Erythroblast (primary cell): ENCODE measurements at regions not wholly inside any gene's neighbourhood (a gene's known extent, or its start where the extent isn't known, plus 50 kb on each side); places are given as distances from the start of the nearest gene placed in this dataset.

Experiments
- GATA1 ChIP-seq: IDR thresholded peaks from 2 replicates; pipeline ENCODE4 v1.6.1; 2011; ENCODE audit warnings: low read depth, mild to moderate bottlenecking, control low read depth, low read length, moderate library complexity
- POLR2A ChIP-seq: IDR thresholded peaks from 2 replicates; pipeline ENCODE4 v1.6.1; 2011; ENCODE audit warnings: mild to moderate bottlenecking, low read length

- no peak for TF ChIP-seq POLR2A
- TF ChIP-seq GATA1, result no peak
Observed at GRCh38 chr6:40313582-40313981, 273.6 kb downstream of the LRFN2 start.
